Type B pancreatic cell (in vitro differentiated cells): ENCODE measurements at regions not wholly inside any gene's neighbourhood (a gene's known extent, or its start where the extent isn't known, plus 50 kb on each side); places are given as distances from the start of the nearest gene placed in this dataset.
A peak's percentile ranks its signal among the peaks of the same experiment; 100 is the strongest.

Experiments
- DNase-seq: peaks from one replicate; pipeline ENCODE4 v3.0.0; 2021; ENCODE audit warnings: mixed read lengths; ENCODE audit not compliant: unreplicated experiment; ENCODE audit errors: extremely low spot score
- H3K27ac Mint-ChIP-seq: 2 replicates; pipeline ENCODE4 v1.8.0; 2021; ENCODE audit warnings: mild to moderate bottlenecking, mixed read lengths
- H3K27me3 Mint-ChIP-seq: 2 replicates; pipeline ENCODE4 v1.8.0; 2021; ENCODE audit warnings: mixed read lengths
- H3K36me3 Mint-ChIP-seq: 2 replicates; pipeline ENCODE4 v1.8.0; 2021; ENCODE audit warnings: mixed read lengths
- H3K4me1 Mint-ChIP-seq: one replicate; pipeline ENCODE4 v1.8.0; 2021; ENCODE audit warnings: mixed read lengths; ENCODE audit not compliant: unreplicated experiment
- H3K4me3 Mint-ChIP-seq: 2 replicates; pipeline ENCODE4 v1.8.0; 2021; ENCODE audit warnings: mild to moderate bottlenecking, mixed read lengths
- H3K9me3 Mint-ChIP-seq: 2 replicates; pipeline ENCODE4 v1.8.0; 2021; ENCODE audit warnings: mixed read lengths
- TF ChIP-seq, protein P1 (sequence below): fragments of 200-600 bp; sonication (generic); conservative IDR thresholded peaks from 2 replicates; pipeline ENCODE4 v1.5.0; 2021; ENCODE audit warnings: antibody characterized with exemption, mild to moderate bottlenecking

DNA sequence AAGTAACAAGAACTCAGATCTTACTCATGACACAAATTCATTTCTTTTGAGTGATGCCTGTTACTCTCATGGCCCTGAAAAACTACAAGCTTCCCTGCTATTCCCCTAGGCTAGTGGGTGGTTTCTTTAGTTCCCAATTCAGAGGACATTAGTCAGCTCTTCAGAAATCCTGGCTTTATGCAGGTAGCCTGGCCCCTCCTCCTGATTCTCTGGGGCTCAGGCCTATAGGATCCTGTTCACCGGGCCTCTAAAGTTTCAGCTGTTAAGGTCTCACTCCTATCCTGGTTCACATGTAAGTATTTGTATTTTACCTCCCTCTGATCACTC is 87.3 kb upstream of the IRX5 start:
- no peak overlapping the region for H3K27ac Mint-ChIP-seq
- no peak for DNase-seq
- H3K9me3 Mint-ChIP-seq, result peaks cover 19% of the 10 kb centered on the region
- H3K4me1 Mint-ChIP-seq, result peaks cover 12% of the 10 kb centered on the region
- H3K27me3 Mint-ChIP-seq, result no peaks in the 10 kb centered on the region
- no peaks in the 10 kb centered on the region for H3K36me3 Mint-ChIP-seq
- TF ChIP-seq, protein P1, sequence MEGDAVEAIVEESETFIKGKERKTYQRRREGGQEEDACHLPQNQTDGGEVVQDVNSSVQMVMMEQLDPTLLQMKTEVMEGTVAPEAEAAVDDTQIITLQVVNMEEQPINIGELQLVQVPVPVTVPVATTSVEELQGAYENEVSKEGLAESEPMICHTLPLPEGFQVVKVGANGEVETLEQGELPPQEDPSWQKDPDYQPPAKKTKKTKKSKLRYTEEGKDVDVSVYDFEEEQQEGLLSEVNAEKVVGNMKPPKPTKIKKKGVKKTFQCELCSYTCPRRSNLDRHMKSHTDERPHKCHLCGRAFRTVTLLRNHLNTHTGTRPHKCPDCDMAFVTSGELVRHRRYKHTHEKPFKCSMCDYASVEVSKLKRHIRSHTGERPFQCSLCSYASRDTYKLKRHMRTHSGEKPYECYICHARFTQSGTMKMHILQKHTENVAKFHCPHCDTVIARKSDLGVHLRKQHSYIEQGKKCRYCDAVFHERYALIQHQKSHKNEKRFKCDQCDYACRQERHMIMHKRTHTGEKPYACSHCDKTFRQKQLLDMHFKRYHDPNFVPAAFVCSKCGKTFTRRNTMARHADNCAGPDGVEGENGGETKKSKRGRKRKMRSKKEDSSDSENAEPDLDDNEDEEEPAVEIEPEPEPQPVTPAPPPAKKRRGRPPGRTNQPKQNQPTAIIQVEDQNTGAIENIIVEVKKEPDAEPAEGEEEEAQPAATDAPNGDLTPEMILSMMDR, result no peak
- H3K4me3 Mint-ChIP-seq, result no peak overlapping the region

DNA sequence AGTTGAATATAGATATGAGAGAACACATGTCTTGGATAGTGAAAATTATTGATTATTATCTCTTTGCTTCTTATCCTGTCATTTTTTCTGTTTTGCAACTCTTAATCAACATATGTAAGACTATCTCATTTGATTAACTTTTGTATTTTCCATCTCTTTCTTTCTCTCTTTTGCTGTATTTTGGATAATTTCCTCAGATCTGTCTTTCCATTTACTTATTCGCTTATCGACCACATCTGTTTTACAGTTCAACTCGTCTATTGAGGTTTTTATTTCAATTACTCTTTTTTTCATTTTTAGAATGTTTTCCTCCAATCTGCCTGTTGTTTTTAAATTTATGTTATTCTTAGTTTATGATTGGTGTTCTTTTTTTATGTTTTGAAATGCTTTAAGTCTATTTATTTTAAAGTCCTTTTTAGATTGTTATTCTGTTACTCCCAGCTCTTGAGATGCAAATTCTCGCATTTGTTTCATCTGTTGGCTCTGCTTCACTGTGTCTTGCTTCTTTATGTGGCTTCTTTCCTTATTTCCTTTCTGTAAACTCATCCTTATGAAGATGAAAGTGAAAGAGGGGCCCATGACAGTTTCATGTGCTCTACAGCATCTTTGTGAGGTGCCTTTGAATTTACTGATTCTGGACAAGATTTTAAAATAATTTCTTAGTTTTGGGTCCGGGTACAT is 87.8 kb upstream of the IRX5 start:
- TF ChIP-seq, protein P1, result no peak
- Mint-ChIP-seq H3K4me1 (peaks cover 18% of the 10 kb centered on the region), H3K27ac (no peak overlapping the region), H3K36me3 (no peaks in the 10 kb centered on the region), H3K9me3 (peaks cover 19% of the 10 kb centered on the region), H3K27me3 (peaks cover 3% of the 10 kb centered on the region), H3K4me3 (no peak overlapping the region)
- DNase-seq, result no peak

DNA sequence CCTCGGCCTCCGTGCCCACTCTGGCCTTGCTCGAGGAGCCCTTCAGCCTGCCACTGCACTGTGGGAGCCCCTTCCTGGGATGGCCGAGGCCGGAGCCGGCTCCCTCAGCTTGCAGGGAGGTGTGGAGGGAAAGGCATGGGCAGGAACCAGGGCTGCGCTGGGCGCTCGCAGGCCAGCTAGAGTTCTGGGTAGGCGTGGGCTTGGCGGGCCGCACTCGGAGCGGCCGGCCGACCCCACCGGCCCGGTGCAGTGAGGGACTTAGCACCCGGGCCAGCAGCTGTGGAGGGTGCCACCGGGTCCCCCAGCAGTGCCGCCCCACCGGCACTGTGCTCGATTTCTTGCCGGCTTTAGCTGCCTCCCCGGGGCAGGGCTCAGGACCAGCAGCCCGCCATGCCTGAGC is 101.0 kb upstream of the IRX5 start:
- TF ChIP-seq, protein P1, result no peak
- Mint-ChIP-seq H3K27me3 (no peaks in the 10 kb centered on the region), H3K27ac (no peak overlapping the region), H3K4me3 (no peak overlapping the region), H3K9me3 (peaks cover 11% of the 10 kb centered on the region), H3K36me3 (no peaks in the 10 kb centered on the region), H3K4me1 (no peaks in the 10 kb centered on the region)
- DNase-seq, result no peak

DNA sequence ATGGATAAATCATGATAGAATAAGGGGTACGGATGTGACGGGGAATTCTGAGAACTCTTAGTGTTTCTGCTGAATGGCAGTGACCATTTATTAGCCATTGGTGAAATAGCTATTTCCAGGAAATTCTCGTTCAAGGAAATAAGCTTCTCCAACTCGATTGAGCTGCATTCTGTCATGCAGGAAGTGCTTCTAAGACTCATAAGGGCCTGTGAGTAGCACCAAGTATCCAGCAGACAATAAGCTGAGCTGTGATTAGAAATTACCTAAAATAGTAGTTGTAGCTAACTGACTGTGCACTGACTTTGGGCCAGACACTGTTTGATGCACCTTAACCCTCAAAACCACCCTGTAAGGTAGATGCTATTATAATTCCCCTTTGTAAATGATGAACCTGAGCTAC is 107.8 kb upstream of the IRX5 start:
- peak overlapping the region; percentile 53 for H3K4me3 Mint-ChIP-seq
- H3K27me3 Mint-ChIP-seq, result no peaks in the 10 kb centered on the region
- H3K36me3 Mint-ChIP-seq, result no peaks in the 10 kb centered on the region
- TF ChIP-seq, protein P1, result no peak
- peak overlapping the region; percentile 90 for H3K27ac Mint-ChIP-seq
- peaks cover 4% of the 10 kb centered on the region for H3K4me1 Mint-ChIP-seq
- DNase-seq, result no peak
- peaks cover 5% of the 10 kb centered on the region for H3K9me3 Mint-ChIP-seq

DNA sequence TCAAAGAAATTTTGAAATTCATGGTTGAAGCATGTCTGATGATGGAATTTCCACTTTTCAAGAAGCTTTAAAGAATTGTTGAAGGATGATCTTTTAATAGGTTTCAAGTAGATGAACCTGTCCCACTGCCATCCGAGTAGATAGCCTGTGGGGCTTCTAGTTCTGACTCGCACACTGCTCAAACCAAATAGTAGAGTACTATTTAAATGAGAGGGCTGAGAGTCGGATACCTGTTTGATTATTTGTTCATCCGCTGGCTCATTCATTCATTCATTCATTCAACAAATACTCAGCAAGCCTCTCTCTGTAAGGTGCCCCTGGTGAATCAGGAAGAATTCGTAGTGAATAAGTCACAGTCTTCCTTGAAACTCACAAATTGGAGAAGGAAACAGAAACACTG is 108.2 kb upstream of the IRX5 start:
- TF ChIP-seq, protein P1, result no peak
- Mint-ChIP-seq H3K27me3 (no peaks in the 10 kb centered on the region), H3K4me3 (peak overlapping the region; percentile 53), H3K4me1 (peaks cover 7% of the 10 kb centered on the region), H3K27ac (peak overlapping the region; percentile 90), H3K36me3 (no peaks in the 10 kb centered on the region), H3K9me3 (peaks cover 5% of the 10 kb centered on the region)
- DNase-seq, result no peak

DNA sequence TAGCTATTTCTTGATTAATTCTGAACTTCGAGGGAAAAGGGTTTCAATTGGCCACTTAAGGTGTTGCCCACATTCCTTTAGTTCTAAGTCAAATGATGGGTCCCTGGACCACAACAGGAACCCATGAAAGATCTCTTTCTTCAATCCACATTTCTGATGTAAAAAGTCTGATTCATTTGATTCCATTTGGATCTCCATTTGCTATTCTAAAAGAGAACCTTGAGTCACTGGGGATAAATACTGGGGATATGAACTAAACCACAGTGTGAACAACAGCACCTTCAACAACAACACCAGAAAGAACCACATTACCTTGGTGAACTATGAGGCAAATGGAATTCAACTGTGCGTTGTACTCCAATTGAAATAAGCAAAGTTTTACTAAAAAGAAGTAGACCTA is 108.9 kb upstream of the IRX5 start:
- TF ChIP-seq, protein P1, result no peak
- H3K27ac Mint-ChIP-seq, result no peak overlapping the region
- no peak for DNase-seq
- H3K9me3 Mint-ChIP-seq, result no peaks in the 10 kb centered on the region
- peaks cover 13% of the 10 kb centered on the region for H3K4me1 Mint-ChIP-seq
- no peaks in the 10 kb centered on the region for H3K36me3 Mint-ChIP-seq
- H3K4me3 Mint-ChIP-seq, result no peak overlapping the region
- no peaks in the 10 kb centered on the region for H3K27me3 Mint-ChIP-seq
